Activated CD8-positive, alpha-beta memory T cell treated with anti-CD3 and anti-CD28 coated beads for 4 hours (primary cell): ENCODE measurements at regions not wholly inside any gene's neighbourhood (a gene's known extent, or its start where the extent isn't known, plus 50 kb on each side); places are given as distances from the start of the nearest gene placed in this dataset.
"Not testable (repeated sequence)": the region's sequence is repeated elsewhere in the genome, so short reads cannot be mapped to it uniquely, and the experiment has no call there.

ENCODE experiments used
- DNase-seq, 2 donors: peaks; one replicate each; pipeline ENCODE4 v3.0.0-alpha.2; 2020; ENCODE audit warnings: low read depth in 2 of 2

DNA sequence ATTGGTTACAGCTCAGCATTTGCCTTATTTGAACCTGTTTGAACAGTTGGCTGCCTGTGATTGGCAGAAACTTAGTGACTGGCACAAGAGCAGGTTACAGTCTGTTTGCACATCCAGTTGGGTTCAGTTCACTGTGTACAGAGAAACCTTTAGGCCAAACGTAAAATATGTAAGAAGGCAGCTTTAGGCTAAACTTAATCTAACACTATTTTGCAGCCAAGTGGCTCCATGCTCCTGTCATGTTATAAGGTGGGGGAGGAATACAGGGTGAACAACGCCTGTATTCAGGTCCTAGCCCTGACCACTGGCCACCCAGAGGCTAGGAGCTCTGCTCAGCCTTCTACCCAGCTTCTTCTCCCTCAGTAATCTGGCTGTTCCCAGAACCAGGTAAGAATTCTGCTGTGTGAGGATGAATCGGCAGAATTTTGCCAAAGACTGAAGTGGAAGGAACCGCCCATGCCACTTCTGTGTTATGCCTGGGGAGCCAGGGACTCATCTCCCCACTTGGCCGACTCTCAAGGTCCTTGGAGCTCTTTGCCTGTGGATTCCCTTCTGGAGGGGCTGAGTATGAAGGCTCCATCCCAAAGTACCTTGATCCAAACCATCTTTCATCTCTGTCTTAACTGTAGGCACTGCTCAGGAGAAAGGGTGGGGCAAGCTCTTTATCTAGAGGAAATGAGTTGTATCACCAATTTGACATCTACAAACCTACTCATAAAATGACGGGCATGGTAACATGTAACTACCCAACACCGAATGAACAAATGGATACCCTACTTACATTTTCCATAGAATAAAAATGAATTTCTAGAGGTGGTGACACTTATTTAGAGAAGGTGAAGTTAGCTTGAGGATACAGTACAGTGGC is 164.4 kb upstream of the NAMPT start:
- DNase-seq = no peak

DNA sequence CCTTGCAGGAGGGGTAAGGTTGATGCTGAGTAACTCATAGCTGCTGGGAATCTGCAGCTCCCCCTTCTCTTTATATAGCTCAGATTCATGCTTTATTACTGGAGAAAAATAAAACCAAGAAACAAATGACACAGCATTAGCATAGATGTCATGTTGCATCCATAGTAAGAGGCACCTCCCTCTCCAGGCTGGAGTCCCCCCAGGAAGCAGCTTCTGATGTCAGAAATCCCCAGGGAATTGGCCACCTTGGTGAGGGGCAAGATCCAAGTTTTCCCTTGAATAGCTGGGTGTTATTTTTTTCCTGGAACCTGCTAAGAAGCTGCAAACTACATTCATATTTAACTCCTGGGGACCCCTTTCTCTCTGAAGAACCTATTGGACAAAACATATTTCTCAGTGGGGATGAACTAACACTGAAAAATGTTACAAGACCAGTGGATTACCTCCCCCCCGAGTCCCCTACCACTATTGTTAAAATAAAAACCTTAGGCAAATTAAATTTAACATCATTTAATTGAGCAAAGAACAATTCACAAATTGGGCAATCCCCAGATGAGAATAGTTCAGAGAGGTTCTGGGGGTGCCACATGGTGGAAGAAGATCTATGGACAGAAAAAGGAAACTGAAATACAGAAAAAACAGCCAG is 163.7 kb upstream of the NAMPT start:
- no peak for DNase-seq

DNA sequence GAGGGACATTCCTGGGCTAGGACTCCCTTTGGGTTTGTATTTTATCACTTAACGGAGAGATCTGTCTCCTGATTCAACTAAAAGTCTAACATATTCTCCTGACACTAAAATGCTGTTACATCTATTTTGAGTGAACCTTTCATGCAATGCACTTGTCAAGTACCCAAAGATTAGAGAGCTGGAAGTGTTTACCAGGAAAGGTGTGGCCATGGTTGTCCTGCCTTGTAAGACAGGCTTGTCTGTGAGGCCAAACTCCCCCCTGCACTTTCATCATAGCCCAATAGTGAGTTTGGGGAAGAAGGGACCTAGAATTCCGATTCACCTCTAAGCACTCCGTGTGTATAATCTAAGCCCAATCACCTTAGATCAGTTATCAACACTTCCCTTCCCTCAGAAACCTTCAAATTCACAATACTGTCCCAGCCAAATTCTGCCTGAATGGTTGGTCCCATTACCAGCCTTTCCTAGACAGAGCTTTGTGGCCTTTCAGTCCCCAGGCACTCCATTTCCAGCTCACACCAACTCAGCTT is 162.6 kb upstream of the NAMPT start:
- no peak for DNase-seq

DNA sequence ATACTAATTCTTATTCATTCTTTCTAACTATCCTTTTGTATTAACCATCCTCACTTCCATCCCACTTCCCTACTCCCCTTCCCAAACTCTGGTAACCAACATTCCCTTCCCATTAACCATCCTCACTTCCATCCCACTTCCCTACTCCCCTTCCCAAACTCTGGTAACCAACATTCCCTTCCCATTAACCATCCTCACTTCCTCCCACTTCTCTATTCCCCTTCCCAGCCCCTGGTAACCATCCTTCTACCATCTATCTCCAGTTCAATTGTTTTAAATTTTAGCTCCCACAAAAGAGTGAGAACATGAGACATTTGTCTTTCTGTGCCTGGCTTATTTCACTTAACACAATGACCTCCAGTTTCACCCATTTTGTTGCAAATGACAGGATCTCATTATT is 160.6 kb upstream of the NAMPT start:
- not testable (repeated sequence) for DNase-seq

DNA sequence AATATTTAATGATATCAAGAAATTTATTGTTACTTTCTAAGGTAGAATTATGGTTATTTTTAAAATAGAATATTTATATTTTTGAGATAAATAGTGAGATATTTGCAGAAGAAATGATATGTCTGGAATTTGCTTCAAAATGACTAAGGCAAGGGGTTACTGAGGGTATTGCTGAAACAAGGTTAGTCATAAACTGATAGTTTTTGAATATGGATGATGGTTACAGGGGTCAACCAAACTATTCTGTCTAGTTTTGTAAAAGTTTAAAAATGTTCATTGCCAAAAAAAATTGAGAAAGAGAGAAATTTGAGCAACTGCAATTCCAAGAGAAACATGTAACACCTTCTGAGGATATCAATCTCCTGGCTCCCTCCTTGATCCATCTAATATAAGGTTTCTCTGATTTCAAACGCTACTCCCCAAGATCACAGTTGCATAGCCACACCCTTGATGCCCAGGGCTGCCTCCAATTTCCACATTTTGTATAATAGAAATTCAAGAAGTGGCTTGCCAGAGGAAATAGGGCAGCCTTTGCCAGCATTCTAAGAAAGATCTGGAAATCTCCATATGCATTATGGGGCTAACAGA is 159.4 kb upstream of the NAMPT start:
- no peak for DNase-seq

DNA sequence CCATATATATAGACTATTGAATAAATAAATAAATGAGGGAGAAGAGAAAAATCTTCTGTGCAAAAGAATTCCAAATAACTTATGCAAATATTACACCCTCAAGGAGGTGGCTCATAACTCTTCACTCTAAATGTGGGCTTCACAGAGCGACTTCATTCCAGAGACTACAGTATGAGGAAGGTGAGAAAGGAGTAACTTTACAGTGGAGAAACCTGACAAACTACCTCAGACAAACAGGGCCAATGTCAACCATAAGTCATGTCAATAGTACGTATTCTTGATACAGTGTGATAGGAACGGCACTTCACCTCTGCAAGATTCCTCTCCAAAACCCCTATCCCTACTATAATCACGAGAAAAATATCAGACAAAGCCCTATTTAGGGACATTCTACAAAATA is 158.4 kb upstream of the NAMPT start:
- DNase-seq = no peak

DNA sequence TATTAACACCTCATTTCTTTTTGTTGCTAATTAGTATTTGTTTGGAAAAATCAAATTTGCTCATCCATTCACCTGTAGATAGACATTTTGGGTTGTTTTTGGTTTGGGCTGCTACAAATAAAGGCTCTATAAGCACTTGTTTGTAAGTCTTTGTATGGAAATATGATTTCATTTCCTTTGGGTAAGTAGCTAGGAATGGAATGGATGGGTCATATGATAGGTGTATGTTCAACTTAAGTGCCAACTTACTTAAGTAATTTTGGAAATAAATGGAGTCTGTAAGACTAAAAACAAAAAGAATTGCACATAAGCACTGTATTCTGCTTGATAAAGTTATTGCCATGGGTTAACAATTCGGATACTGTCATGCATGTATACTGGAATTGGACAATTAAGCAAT is 157.7 kb upstream of the NAMPT start:
- no peak for DNase-seq

DNA sequence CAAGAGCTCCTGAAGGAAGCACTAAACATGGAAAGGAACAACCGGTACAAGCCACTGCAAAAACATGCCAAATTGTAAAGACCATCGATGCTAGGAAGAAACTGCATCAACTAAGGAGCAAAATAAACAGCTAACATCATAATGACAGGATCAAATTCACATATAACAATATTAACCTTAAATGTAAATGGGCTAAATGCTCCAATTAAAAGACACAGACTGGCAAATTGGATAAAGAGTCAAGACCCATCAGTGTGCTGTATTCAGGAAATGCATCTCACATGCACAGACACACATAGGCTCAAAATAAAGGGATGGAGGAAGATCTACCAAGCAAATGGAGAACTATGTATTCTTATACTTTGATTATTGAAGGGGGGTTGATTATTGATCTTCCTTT is 156.6 kb upstream of the NAMPT start:
- not testable (repeated sequence) for DNase-seq

DNA sequence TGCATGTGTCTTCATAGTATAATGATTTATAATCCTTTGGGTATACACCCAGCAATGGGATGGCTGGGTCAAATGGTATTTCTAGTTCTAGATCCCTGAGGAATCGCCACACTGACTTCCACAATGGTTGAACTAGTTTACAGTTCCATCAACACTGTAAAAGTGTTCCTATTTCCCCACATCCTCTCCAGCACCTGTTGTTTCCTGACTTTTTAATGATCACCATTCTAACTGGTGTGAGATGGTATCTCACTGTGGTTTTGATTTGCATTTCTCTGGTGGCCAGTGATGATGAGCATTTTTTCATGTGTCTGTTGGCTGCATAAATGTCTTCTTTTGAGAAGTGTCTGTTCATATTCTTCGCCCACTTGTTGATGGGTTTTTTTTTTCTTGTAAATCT is 152.2 kb upstream of the NAMPT start:
- not testable (repeated sequence) for DNase-seq

DNA sequence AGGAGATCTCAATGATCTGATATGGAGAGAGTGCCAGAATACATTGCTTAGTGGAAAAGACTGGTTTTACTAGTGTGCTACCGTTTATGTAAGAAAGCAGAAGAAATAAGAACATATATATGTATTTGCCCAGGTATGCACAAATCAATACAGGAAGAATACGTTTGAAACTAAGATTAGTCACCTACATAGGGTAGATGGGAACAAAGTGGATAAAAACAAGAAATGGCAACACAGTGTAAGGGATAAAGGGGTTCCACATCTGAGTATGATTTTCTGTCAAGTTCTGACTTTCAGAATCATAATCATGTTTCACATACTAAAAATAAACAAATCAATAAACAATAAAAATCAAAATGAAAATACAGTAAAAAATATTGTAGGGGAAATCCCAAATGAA is 148.6 kb upstream of the NAMPT start:
- DNase-seq = no peak

DNA sequence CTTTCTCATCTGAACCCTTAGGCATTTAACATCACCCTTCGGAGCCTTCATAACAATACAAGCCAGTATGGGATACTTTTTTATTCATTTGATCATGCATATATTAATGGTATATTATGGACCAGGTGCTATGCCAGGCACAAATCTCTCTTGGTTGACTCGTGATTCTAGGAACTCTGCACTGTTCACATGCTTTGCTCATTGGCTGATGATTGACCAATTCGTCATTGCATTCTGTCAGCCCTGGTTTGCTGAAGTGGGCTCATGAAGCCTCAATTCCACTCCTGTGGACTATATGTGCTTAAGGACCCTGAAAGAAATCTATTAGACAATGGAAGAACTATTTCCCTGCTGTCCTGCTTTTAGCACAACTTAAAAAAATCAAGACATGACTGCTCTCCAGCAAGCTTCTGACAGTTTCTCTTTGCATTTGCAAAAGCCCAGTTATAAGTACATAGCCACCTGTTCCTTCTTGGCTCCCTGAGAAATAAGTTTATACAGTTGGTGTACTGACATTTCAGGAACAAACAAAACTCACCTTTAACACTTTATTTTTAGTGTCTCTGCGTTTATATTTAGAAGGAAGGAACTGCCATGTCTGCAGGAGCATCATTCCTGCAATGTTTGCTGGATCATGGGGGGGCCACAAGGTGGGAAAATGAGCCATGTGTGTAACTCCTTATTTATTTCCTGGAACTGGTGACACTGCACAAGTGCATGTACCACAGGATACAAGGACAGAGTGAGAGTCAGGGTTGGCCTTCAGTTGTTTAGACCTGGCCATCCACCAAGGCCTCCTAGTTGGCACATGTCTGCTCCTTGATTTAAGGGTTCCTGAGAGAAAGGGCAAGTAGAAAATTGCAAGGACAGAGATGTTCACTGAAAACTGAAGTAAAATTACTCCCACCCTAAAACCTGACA is 146.0 kb upstream of the NAMPT start:
- no peak for DNase-seq

DNA sequence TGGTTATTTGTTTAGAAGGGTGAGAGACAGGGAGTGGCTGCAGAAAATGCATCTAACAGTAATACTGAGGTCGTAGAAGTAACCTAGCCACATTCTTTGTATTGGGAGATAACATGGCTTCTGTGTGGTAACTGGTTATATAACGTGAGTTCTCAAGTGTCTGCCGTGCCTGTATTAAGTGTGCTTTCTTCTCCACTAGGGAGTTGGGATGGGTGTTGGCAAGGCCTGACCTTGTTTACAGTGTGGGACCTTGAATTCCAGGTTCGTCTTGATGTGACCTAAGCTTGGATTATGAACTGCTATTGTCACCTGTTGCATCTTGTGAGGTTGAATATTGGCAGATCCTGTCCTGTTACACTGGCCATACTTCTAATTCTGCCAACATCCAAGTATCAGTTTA is 145.3 kb upstream of the NAMPT start:
- DNase-seq = no peak

DNA sequence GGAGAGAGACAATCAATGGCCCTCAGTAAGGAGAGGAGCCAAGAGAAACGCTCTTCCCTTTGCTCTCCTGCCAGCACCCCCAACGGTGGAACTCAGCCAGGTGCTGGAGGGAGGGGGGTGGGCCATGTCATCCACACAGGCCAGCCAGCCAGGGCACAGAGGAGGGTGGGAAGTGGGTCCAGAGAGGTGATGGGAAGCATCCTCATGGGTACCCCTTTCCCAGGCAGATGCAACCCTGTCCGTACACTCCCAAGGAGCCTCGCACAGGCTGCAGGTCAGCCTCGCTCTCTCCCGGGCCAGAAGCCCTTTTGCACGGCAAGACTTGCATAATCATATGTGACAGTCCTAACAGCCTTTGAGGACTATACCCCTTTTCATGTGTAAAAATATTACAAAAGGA is 142.0 kb upstream of the NAMPT start:
- no peak for DNase-seq

DNA sequence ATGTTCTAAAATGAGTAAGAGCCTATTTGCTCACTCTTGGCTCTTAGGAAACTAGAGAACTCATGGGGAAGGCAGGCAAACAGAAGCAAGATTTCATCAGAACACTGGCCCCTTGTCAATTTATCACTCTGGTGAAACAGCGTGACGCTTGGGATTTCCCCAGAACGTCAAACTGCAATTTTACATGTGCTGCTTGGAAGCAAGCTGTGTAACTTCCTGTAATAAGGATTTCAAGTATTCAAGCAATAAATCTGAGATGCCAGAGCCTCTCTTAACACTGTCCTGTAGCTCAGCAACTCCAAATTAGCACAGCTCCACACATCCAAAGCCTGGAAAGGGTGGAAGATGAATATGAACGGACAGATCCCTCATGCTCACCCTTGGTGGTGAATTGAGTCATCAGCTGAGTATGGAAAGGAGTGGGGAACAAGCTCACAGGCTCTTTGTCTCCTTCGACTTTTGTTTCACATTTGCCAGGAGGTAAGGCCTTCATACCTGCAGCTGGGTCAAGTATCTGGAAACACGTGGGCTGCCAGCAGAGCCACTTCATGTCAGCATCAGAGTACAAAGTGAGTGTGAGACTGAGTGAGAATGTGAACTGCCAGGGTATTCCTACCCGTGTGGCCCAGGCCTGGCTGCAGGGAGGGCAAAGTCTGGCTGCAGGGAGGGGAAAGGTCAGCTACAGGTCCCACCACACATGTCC is 140.4 kb upstream of the NAMPT start:
- peak; percentile 12 to 58 for DNase-seq

DNA sequence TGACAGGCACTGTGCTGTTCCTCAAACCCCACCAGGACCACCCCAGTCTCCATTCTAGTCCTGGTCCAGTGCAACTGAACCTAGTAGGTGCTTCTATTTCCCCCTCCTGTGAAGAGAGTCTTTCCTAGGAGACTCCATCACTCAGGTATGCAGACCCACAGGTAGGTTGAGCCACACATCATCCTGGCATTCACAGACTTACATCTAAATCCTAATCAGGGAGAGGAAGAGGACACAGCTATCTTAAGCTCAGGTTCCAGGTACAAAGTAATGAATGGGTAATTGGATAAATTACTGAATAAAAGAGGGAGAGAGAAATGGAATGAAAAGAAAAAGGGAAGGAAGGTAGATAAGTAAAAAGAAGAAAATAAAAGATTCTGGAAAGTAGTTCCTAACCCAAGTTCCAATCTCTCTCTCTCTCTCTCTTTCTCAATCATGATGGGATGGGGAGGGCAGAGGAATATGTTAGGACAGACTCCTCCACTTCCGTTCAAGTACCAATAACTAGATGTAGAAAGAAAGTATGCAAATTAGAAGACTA is 139.8 kb upstream of the NAMPT start:
- no peak for DNase-seq

DNA sequence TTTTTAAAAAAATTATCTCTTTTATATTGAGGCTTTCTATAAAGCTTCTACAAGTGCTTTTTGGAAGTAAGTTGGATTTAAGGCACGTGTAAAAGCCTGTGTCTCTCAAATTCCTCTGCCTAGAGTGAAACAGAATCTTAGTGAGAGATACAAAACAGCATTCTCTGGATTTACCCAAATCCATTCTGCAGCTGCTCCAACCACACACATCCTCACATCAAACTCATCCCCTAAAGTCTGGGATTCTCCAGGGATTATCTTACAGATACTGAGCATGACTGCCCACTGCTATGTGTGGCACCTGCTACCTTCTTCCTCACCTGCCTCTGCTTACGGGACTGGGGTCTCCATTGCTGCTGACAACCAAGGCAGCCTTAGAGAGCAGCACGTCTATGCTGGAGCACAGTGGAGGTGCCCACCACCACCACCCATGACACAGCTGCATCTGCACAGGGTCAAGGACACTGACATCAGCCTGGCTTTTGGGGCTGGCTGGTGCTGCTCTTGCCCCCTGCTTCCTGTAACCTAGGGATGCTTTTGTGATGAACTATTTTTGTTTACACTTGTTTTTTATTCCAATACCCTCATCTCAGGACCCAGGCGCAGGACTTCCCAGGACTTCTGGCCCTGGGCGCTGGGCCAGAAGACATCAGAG is 139.2 kb upstream of the NAMPT start:
- no peak for DNase-seq

DNA sequence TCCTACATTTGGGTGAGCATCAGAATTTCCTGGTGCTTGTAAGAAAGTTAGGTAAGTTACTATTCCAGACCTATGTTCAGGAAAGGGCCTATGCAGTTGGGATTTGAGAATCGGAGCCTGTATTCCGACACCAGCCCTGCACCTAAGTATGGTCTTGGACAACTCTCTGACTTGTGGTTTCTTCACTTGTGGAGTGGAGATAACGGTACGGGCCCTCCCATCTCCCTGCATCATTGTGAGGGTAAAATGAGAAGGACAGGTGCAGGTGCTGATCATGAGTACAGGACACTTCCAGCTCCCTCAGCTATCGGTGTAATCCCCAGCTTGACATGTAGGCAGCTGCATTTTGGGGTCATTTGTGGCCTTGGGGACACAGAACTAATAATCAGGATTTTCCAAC is 138.3 kb upstream of the NAMPT start:
- no peak for DNase-seq

DNA sequence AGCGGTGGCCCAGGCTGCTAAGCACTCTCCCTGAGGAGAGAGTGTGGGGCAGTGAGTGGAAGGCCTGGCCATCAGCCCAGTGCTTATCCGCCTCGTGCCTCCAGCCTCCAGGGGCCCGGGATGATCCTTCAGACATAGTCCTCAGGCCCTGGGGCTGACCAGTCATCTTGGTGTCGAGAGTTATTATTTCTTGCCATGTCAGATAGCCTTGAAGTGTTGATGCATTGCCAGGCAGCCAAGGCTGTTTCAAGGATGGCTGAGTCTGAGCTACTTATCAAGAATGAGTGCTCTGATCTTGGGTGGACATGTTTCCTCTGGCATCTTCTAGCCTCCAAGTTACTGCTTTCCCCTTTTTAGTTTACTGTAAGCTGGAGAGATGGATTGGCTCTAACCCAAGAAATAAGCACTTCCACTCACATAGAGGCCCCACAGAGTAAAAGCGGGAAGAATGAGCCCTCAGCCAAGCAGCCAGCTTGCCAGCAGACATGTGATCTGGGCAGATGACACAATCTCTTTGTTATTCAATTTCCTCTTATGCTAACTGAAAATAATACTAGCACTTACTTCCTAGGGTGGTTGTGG is 136.5 kb upstream of the NAMPT start:
- no peak for DNase-seq

DNA sequence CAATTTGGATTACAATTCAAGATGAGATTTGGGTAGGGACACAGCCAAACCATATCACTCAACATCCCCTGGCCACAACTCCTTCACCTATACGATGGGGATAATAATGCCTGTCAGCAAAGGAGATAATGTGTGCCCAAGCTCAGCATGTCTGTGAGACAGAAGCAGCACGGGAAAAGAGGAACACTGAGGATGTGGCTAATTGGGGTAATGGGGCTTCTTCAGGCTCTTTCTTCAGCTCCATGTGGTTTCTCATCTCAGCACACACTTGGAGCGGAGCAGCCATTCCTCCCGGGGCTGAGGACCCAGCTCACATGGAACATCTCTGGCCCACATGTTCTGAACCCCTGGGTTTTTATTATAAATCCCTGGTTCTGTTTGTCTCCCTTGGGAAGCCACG is 136.0 kb upstream of the NAMPT start:
- no peak for DNase-seq

DNA sequence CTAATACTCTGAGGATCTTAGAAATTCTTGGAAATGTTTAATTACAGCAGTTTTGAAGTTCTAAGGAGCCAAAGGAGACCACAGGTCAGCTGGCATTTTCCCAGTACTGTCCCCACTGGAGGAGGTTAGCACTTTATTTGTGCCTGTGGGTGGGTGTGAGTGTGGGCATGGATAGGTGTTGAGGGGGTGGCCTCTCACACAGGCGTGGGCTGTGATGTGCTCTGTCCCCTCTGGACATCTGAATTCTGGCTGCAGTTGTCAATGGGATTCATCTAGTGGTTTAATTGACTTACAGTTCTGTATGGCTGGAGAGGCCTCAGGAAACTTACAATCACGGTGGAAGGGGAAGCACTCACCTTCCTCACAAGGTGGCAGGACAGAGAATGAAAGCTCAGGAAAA is 135.4 kb upstream of the NAMPT start:
- DNase-seq = no peak
